Bone marrow (tissue), 2 donors: ENCODE measurements at regions not wholly inside any gene's neighbourhood (a gene's known extent, or its start where the extent isn't known, plus 50 kb on each side); places are given as distances from the start of the nearest gene placed in this dataset.

Experiments used
- DNase-seq, 2 donors: peaks; one replicate each; lab custom pipeline; 2025; lab: John Stamatoyannopoulos, UW

GRCh38 chr12:89919241-89919906 is 210.7 kb upstream of the ATP2B1 start:
- no peak for DNase-seq

- DNase-seq = peak in 1 of 2 donors; percentile 14
Measured at GRCh38 chr12:89918172-89918846, 209.7 kb upstream of the ATP2B1 start.

- no peak for DNase-seq
Measured at GRCh38 chr12:89909753-89910152, 201.1 kb upstream of the ATP2B1 start.

GRCh38 chr12:89907659-89908058 is 199.0 kb upstream of the ATP2B1 start:
- no peak for DNase-seq

- DNase-seq = no peak
Measured at GRCh38 chr12:89906824-89907223, 198.2 kb upstream of the ATP2B1 start.

- DNase-seq = no peak
Measured at GRCh38 chr12:89906178-89906577, 197.5 kb upstream of the ATP2B1 start.

GRCh38 chr12:89901906-89902642 is 193.4 kb upstream of the ATP2B1 start:
- no peak for DNase-seq

GRCh38 chr12:89901319-89901718 is 192.7 kb upstream of the ATP2B1 start:
- no peak for DNase-seq

- DNase-seq = no peak
Measured at GRCh38 chr12:89899651-89900050, 191.0 kb upstream of the ATP2B1 start.

- DNase-seq = no peak
Measured at GRCh38 chr12:89895591-89895990, 187.0 kb upstream of the ATP2B1 start.

GRCh38 chr12:89895101-89895500 is 186.5 kb upstream of the ATP2B1 start:
- no peak for DNase-seq

- no peak for DNase-seq
Measured at GRCh38 chr12:89893972-89894706, 185.5 kb upstream of the ATP2B1 start.

GRCh38 chr12:89892436-89892835 is 183.8 kb upstream of the ATP2B1 start:
- no peak for DNase-seq

GRCh38 chr12:89891933-89892332 is 183.3 kb upstream of the ATP2B1 start:
- no peak for DNase-seq

- no peak for DNase-seq
Measured at GRCh38 chr12:89890161-89890560, 181.5 kb upstream of the ATP2B1 start.

GRCh38 chr12:89889062-89889461 is 180.4 kb upstream of the ATP2B1 start:
- no peak for DNase-seq

GRCh38 chr12:89884952-89885351 is 176.3 kb upstream of the ATP2B1 start:
- no peak for DNase-seq

GRCh38 chr12:89884416-89884898 is 175.8 kb upstream of the ATP2B1 start:
- no peak for DNase-seq

- no peak for DNase-seq
Measured at GRCh38 chr12:89883630-89884389, 175.2 kb upstream of the ATP2B1 start.

- no peak for DNase-seq
Measured at GRCh38 chr12:89882792-89883191, 174.2 kb upstream of the ATP2B1 start.

GRCh38 chr12:89882050-89882449 is 173.4 kb upstream of the ATP2B1 start:
- peak in 1 of 2 donors; percentile 41 for DNase-seq
